ENCODE measurements at regions not wholly inside any gene's neighbourhood (a gene's known extent, or its start where the extent isn't known, plus 50 kb on each side); places are given as distances from the start of the nearest gene placed in this dataset.
"Not testable (repeated sequence)": the region's sequence is repeated elsewhere in the genome, so short reads cannot be mapped to it uniquely, and the experiment has no call there.

DNA sequence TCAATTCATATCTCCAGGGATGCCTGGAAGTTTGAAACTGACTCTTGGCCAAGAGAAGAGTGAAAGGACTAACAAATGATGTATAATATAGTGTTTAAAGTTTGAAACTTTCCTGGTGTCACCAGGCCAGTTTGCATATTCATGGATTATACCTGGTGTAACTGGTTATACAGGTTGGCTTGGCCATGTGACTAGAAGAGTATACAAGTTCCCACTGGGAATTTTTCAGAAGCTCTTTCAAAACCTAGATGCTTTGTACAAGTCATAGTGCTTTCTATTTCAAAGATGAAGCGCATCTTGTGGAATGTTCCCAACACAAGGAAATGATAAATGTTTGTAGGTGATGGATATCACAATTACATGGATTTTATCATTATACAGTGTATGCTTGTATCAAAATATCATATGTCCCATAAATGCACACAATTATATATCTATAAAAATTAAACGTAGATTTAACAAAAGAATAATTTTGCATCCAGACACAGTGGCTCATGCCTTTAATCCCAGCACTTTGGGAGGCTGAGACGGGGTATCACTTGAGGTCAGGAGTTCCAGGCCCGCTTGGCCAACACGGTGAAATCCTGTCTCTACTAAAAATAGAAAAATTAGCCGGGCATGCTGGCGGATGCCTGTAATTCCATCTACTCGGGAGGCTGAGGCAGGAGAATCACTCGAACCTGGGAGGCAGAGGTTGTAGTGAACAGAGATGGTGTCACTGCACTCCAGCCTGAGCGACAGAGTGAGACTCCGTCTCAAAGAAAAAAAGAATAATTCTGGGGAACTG, 1420.2 kb downstream of the GRIK2 start:
- no peak for DNase-seq

DNA sequence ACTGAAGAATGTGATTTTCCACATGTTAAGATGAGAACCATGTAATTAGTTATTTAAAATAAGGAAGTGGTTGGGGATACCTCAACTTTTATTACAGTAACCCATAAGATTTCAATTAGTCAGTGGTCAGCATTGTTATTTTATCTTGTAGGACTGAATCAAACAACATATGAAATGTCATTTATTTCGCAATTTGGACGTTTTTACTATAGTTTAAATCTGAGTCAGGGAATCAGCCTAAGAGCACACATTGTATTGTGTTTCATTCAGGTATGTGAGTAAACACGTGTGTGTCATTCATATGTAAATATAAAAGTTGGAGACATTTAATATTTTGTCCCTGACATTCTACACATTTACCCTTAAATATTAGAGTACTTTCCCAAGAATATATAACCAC, 1418.7 kb downstream of the GRIK2 start:
- no peak for DNase-seq

- not testable (repeated sequence) for DNase-seq
Measured at GRCh38 chr6:102808944-102809505, 1415.5 kb downstream of the GRIK2 start.

DNA sequence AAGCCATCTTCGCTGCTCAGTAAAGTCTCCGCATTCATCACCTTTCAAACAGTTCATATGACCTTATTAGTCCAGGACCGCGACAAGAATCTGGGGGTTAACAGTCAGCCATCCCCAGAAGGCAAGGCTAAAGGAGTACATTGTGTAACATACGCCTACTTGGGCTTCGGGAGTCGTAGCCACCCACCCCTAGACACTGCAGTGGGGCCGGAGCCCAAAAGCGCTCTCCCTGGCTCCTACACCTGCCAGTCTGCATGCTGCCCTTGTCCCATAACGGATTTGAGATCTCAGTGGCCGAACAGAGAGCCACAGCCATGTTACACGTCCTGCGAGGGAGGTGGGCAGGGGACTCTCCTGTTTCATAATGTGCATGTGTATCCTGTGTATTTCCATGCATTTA, 1405.5 kb downstream of the GRIK2 start:
- no peak for DNase-seq

DNA sequence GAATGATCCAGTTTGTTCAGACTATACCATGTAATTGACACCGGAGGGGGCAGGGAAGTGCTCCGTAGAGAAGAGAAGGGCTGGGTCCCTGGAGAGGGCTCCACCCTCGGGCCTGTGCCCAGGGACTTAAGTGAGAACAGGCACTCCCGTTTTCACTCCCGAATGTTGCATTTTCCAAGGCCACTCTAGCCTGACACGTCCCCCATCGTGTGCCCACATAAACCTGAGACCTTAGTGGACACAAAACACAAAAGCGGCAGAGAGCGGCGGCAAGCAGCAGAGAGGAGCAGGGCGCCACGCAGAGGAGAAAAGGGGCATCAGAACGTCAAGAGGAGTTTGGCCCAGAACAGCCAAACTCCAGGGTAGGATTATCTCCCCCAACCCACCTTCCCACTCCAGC, 1405.1 kb downstream of the GRIK2 start:
- DNase-seq: no peak

- no peak for DNase-seq
Measured at GRCh38 chr6:102793752-102794151, 1400.2 kb downstream of the GRIK2 start.

GRCh38 chr6:102774326-102774725, 1380.8 kb downstream of the GRIK2 start:
- DNase-seq: no peak

DNA sequence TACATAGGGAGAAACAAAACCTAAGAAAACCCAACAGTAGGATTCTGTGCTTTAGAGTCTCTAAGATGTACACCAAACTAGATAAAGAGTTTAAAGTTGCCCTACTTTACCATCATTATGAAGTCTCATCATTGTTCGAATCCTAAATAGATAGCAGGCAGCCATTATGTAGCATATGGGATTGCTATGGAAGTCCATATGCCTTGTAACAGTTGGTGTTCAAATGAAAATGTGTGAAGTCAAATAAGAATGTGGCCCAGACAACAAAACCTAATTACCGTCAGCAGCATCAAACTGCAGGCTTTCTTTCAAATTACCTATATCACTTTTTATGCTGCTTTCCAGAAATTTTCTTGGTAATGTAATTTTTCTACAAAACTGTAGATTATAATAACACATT, 1380.1 kb downstream of the GRIK2 start:
- no peak for DNase-seq

DNA sequence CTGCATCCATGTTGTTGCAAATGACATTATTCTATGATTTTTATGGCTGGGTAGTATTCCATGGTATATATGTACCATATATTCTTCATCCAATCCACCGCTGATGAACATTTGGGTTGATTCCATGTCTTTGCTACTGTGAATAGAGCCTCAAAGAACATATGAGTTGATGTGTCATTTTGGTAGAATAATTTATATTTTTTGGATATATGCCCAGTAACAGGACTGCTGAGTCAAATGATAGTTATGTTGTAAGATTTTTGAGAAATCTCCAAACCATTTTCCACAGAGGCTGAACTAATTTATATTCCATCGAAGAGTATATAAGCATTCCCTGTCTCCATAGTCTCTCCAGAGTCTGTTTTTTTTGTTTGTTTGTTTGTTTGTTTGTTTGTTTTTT, 1373.5 kb downstream of the GRIK2 start:
- no peak for DNase-seq

GRCh38 chr6:102764317-102764716, 1370.8 kb downstream of the GRIK2 start:
- no peak for DNase-seq

- DNase-seq: no peak
Measured at GRCh38 chr6:102763891-102764290, 1370.4 kb downstream of the GRIK2 start.

DNA sequence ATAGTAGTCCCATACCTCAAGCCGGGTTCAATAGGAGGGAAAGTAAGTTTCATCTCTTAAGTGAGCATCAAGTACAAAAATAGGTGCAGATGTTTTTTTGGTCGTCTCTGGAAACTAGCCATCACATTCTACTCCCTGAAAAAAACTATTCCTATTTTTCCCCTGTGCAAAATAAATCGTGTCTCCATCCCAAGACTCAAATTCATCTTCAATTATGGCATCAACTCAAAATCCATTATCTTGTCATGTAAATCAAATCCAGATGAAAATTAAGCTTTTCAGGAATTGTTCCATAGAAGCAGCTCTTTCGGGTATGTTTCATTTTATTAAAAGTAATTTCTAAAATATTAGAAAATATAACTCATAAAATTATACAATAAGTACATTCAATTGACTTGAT, 1368.4 kb downstream of the GRIK2 start:
- DNase-seq: no peak

GRCh38 chr6:102759415-102759814, 1365.9 kb downstream of the GRIK2 start:
- no peak for DNase-seq

DNA sequence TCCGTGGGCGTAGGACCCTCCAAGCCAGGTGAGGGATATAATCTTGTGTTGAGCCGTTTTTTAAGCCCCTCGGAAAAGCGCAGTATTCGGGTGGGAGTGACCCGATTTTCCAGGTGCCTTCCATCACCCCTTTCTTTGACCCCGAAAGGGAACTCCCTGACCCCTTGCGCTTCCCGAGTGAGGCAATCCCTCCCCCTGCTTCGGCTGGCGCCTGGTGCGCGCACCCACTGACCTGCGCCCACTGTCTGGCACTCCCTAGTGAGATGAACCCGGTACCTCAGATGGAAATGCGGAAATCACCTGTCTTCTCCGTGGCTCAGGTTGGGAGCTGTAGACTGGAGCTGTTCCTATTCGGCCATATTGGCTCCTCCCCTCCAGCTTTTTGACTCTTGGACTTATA, 1365.0 kb downstream of the GRIK2 start:
- not testable (repeated sequence) for DNase-seq

DNA sequence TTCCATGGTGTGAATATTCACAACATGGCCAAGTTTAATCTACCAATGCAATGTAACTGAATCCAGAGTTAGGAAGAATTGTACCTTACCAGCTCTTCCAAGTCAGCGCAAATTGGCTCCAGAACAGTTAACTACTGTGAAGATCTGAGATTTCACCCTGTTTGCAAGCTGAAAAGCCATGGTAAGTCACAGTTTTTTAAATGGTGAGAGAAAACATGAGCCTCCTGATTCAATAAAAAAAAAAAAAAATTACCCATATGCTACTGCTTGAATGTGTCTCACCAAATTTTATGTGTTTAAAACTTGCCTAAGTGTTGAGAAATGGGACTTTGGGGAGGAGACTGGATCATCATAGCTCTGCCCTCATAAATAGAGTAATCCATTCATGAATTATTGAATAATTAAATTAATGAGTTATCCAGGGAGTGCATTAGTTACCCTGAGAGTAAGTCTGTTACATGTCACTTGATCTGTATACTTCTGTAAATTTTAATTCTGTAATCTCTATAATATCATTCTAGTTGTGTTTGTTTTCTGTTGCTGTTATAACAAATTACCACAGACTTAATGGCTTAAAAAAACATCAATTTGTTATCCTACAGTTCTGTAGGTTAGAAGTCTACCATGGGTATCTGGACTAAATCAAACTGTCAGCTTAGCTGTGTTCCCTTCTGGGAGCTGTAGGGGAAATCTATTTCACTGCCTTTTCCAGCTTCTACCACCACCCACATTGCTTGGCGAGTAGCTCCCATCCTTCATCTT, 1355.9 kb downstream of the GRIK2 start:
- no peak for DNase-seq

DNA sequence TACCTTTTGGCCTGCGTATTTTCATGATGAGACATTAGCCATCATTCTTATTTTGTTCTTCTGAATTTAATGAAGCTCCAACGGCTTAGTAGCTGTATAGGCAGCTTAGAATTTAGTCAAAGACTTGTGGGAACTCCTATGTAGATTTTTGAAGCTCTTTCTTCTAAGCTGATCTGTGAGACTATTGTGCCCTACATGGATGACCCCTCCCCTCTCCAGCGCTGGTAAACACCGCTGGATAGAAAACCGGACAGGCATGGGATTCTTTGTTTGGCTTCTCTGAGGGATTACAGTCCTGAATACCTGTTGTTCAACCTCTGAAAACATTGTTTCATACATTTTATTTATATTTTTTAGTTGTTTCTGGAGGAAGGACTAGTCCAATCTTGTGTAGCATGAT, 1353.4 kb downstream of the GRIK2 start:
- DNase-seq: no peak

GRCh38 chr6:102742754-102743356, 1349.3 kb downstream of the GRIK2 start:
- no peak for DNase-seq

GRCh38 chr6:102742028-102742427, 1348.5 kb downstream of the GRIK2 start:
- no peak for DNase-seq

DNA sequence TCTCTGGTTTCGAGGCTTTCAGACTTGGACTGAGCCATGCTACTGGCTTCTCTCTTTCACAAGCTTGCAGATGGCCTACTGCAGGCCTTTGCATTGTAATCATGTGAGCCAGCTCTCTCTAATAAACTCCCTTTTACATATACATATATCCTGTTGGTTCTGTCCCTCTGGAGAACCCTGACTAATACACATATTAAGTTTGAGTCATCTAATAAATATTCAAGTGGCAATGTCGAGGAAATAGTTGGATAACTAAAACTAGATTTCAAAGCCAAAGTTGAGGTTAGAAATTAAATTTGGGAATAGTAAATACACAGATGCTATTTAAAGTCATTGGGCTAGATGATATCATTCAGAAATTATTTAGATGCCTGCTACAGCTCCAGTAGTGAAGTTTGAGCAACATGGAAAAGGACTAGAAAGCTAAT, 1343.4 kb downstream of the GRIK2 start:
- no peak for DNase-seq

DNA sequence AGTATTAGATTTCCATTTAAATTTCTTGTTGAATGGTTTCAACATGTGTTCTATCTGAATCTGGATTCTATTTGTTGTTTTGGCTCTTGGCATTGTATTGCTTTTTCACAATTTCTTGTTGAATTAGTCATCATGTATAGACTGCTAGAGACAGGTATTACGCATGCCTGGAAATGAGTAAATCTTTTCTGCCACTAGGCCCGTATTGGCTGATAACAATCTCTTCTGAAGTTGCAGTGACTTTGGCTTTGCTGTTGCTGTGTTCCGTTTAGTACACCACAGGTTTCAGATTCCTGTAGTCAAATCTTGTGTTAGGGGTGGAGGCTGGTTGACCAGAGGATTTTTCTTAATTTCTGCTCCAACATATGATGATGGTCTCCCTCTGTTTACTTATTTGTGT, 1339.4 kb downstream of the GRIK2 start:
- DNase-seq: no peak

GRCh38 chr6:102722086-102722485, 1328.6 kb downstream of the GRIK2 start:
- not testable (repeated sequence) for DNase-seq

DNA sequence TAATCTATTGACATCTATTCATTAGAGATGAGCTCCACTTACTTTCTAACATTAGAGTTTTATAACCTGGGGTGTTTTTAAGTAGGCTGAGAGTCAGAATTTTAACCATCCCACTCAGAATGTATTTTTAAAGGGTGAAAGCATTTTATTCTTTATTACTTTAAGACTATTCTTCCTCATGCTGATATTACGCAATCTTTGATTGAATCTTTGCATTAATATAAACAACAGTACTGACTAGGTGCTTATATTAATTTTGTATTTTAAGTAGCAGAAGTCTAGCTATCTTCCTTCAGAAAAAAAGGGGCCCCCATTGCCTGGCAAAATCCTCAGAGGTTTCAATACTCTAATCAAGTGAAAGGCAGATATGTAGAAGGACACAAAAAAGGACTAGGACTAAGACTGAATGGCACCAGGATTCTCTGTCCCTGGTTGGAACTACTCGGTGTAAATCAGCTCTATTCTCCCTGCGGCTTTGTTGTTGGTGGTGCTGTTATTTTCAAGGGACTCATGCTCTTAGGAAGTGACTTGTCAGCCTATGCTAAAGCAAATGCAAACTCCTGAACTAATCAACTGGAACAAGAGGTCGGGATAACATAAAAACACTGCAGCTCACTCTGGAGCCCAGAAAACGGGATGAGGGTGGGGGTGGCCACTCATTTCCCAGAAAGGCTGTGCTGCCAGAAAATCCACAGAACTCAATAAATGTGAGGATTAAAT, 1324.4 kb downstream of the GRIK2 start:
- DNase-seq: no peak

GRCh38 chr6:102717252-102717651, 1323.7 kb downstream of the GRIK2 start:
- DNase-seq: no peak

Data from MV-4-11 (cell line).